Panc1 (cell line): ENCODE measurements at regions not wholly inside any gene's neighbourhood (a gene's known extent, or its start where the extent isn't known, plus 50 kb on each side); places are given as distances from the start of the nearest gene placed in this dataset.

Source experiments
- CTCF ChIP-seq: fragments of 450-650 bp; IDR thresholded peaks from 2 replicates; pipeline ENCODE4 v1.5.1; 2017; ENCODE audit warnings: mild to moderate bottlenecking
- POLR2AphosphoS5 ChIP-seq: IDR thresholded peaks from 2 replicates; pipeline ENCODE4 v1.6.1; 2012; ENCODE audit warnings: mild to moderate bottlenecking, low read depth, low read length, moderate library complexity

- TF ChIP-seq CTCF, result no peak
- no peak for TF ChIP-seq POLR2AphosphoS5
These were observed 336.8 kb upstream of the CLNK start for GRCh38 chr4:11021333-11021732.
